A673 (cell line): ENCODE measurements at regions not wholly inside any gene's neighbourhood (a gene's known extent, or its start where the extent isn't known, plus 50 kb on each side); places are given as distances from the start of the nearest gene placed in this dataset.

ENCODE experiments used
- BruUV-seq: library from RNA; stranded (reverse); fragments of 400-500 nt; replicated peaks from 2 replicates; lab custom pipeline; 2021; lab: Mats Ljungman, UMichigan
- CTCF ChIA-PET: fragments of 300-600 bp; sonication (Branson Sonifier 250); formaldehyde crosslinking; loops from one replicate; lab custom pipeline; 2022; ENCODE audit warnings: antibody characterized with exemption; lab: Charles Lee
- POLR2A ChIA-PET: fragments of 300-600 bp; sonication (Branson Sonifier 250); formaldehyde crosslinking; loops from one replicate; lab custom pipeline; 2022; ENCODE audit warnings: antibody characterized with exemption; ENCODE audit not compliant: low non-redundant PET; lab: Charles Lee
- DNase-seq: peaks from one replicate; pipeline ENCODE4 v3.0.0-alpha.2; 2015; ENCODE audit warnings: low spot score
- H3K27ac ChIP-seq: fragments of 200-600 bp; sonication (generic); 2 replicates; pipeline ENCODE4 v1.5.1; 2016; ENCODE audit warnings: mixed run types, low read depth, mild to moderate bottlenecking, mixed read lengths, antibody characterized with exemption, low read length; ENCODE audit not compliant: poor library complexity, severe bottlenecking
- H3K27me3 ChIP-seq: fragments of 200-600 bp; sonication (generic); replicated peaks from 2 replicates; pipeline ENCODE4 v1.6.1; 2017; ENCODE audit warnings: mixed run types, low read depth, mild to moderate bottlenecking, mixed read lengths, antibody characterized with exemption, low read length; ENCODE audit not compliant: insufficient read depth, poor library complexity
- H3K36me3 ChIP-seq: fragments of 200-600 bp; sonication (generic); 2 replicates; pipeline ENCODE4 v1.6.1; 2016; ENCODE audit warnings: mixed run types, mild to moderate bottlenecking, mixed read lengths, antibody characterized with exemption, low read length; ENCODE audit not compliant: insufficient read depth, poor library complexity, severe bottlenecking
- H3K4me1 ChIP-seq: fragments of 200-600 bp; sonication (generic); 2 replicates; pipeline ENCODE4 v1.6.1; 2017; ENCODE audit warnings: mixed run types, mild to moderate bottlenecking, mixed read lengths, antibody characterized with exemption, low read length; ENCODE audit not compliant: insufficient read depth, poor library complexity, severe bottlenecking
- H3K4me3 ChIP-seq: fragments of 200-600 bp; sonication (generic); 2 replicates; pipeline ENCODE4 v1.5.1; 2016; ENCODE audit warnings: low read depth, mixed run types, mild to moderate bottlenecking, mixed read lengths, low read length; ENCODE audit not compliant: poor library complexity, severe bottlenecking
- H3K9me3 ChIP-seq: fragments of 200-600 bp; sonication (generic); 2 replicates; pipeline ENCODE4 v1.6.1; 2016; ENCODE audit warnings: mixed run types, low read depth, mild to moderate bottlenecking, mixed read lengths, antibody characterized with exemption, low read length; ENCODE audit not compliant: poor library complexity, severe bottlenecking
- CTCF ChIP-seq: fragments of 300-800, 200-600 bp; sonication (generic); conservative IDR thresholded peaks from 2 replicates; pipeline ENCODE4 v1.5.1; 2017; ENCODE audit warnings: low read depth, mild to moderate bottlenecking, antibody characterized with exemption, low read length, moderate library complexity, mixed read lengths
- EZH2 ChIP-seq: fragments of 200-600 bp; sonication (generic); IDR thresholded peaks from 2 replicates; pipeline ENCODE4 v1.6.1; 2017; ENCODE audit warnings: borderline replicate concordance, low read depth, mild to moderate bottlenecking, mixed read lengths, antibody characterized with exemption, low read length; ENCODE audit not compliant: poor library complexity, severe bottlenecking
- intact Hi-C: fragments of 100-400 bp; cut with micrococcal nuclease; formaldehyde crosslinking; loops from one replicate; pipeline ENCODE4 v1.10.0; 2022; ENCODE audit not compliant: unreplicated experiment

GRCh38 chr12:84785951-84786350, 126.6 kb downstream of the SLC6A15 start:
- no peaks in the 10 kb centered on the region for H3K27me3 ChIP-seq
- intact Hi-C loops, result no loop called here
- no TSS peak for BruUV-seq

GRCh38 chr12:84785281-84785680, 127.3 kb downstream of the SLC6A15 start:
- ChIA-PET CTCF (no interaction called here), POLR2A (no interaction called here)
- no peaks in the 10 kb centered on the region for H3K4me1 ChIP-seq
- intact Hi-C loops, result no loop called here
- BruUV-seq, result no TSS peak
- H3K36me3 ChIP-seq, result no peaks in the 10 kb centered on the region
- DNase-seq, result no peak
- no peak overlapping the region for H3K4me3 ChIP-seq
- no peaks in the 10 kb centered on the region for H3K9me3 ChIP-seq
- no peak overlapping the region for H3K27ac ChIP-seq
- H3K27me3 ChIP-seq, result no peaks in the 10 kb centered on the region
- TF ChIP-seq EZH2 (no peak), CTCF (no peak)

More at GRCh38 chr12:84785951-84786350, 126.6 kb downstream of the SLC6A15 start:
- ChIA-PET POLR2A (no interaction called here), CTCF (no interaction called here)
- TF ChIP-seq CTCF (no peak), EZH2 (no peak)
- no peaks in the 10 kb centered on the region for H3K4me1 ChIP-seq
- no peaks in the 10 kb centered on the region for H3K36me3 ChIP-seq
- no peaks in the 10 kb centered on the region for H3K9me3 ChIP-seq
- no peak for DNase-seq
- no peak overlapping the region for H3K4me3 ChIP-seq
- H3K27ac ChIP-seq, result no peak overlapping the region

- no peaks in the 10 kb centered on the region for H3K4me1 ChIP-seq
- H3K4me3 ChIP-seq, result no peak overlapping the region
- POLR2A ChIA-PET, result no interaction called here
- TF ChIP-seq EZH2, result no peak
- TF ChIP-seq CTCF, result no peak
- no TSS peak for BruUV-seq
- CTCF ChIA-PET, result no interaction called here
- intact Hi-C loops, result no loop called here
- H3K27ac ChIP-seq, result no peak overlapping the region
- no peaks in the 10 kb centered on the region for H3K9me3 ChIP-seq
- DNase-seq, result no peak
- H3K36me3 ChIP-seq, result no peaks in the 10 kb centered on the region
- no peaks in the 10 kb centered on the region for H3K27me3 ChIP-seq
Observed at GRCh38 chr12:84779169-84779568, 133.4 kb downstream of the SLC6A15 start.
